GM19438 (cell line): ENCODE measurements at regions not wholly inside any gene's neighbourhood (a gene's known extent, or its start where the extent isn't known, plus 50 kb on each side); places are given as distances from the start of the nearest gene placed in this dataset.
"Not testable (repeated sequence)": the region's sequence is repeated elsewhere in the genome, so short reads cannot be mapped to it uniquely, and the experiment has no call there.

Experiments
- ATAC-seq: cut with Tn5 transposase; IDR thresholded peaks from one replicate; pipeline ENCODE4 v1.9.1; 2021; ENCODE audit warnings: low read depth; ENCODE audit not compliant: unreplicated experiment

- peak; percentile 82 for ATAC-seq
These were observed 163.2 kb downstream of the AVL9 start for GRCh38 chr7:32658467-32658869.

GRCh38 chr7:32658034-32658433, 162.7 kb downstream of the AVL9 start:
- ATAC-seq: no peak

- ATAC-seq: not testable (repeated sequence)
These were observed 159.3 kb downstream of the AVL9 start for GRCh38 chr7:32654549-32654948.

DNA sequence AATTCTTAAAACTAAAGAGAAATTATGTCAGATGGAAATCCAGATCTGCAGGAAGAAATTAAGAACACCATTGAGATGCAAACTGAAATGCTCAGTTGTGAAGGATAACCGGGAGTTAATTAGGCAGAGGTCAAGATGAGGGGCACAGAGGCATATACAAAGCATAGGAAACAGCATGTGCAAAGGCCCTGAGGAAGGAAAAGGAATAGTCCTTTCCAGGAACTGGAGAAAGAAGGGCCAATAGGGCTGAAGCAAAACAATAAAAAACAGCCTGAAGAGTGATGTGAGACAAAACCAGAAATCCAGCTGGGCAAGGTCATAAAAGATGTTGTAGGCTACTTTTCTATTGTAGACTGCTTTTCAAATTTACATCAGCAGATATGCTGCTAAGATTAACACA, 155.1 kb downstream of the AVL9 start:
- not testable (repeated sequence) for ATAC-seq

- no peak for ATAC-seq
These were observed 153.3 kb downstream of the AVL9 start for GRCh38 chr7:32648408-32649156.

- not testable (repeated sequence) for ATAC-seq
These were observed 150.0 kb downstream of the AVL9 start for GRCh38 chr7:32645255-32645654.

DNA sequence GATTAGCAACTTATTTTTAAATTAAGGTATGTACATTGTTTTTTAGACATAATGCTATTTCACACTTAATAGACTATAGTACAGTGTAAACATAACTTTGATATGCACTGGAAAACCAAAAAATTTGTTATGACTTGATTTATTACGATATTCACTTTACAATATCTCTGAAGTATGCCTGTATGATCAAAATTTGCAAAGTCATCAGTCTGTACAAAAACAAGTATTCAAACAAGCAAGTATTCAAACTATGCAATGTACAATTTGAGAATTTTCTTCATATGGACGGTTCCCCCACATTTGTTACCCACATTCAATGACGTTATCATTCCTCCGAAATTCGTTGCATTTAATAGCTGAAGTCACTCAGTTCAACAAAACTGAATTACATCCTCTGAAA, 147.9 kb downstream of the AVL9 start:
- ATAC-seq: no peak

GRCh38 chr7:32639122-32639521, 143.8 kb downstream of the AVL9 start:
- no peak for ATAC-seq

GRCh38 chr7:32638479-32639121, 143.3 kb downstream of the AVL9 start:
- ATAC-seq: peak; percentile 88
